ENCODE measurements at regions not wholly inside any gene's neighbourhood (a gene's known extent, or its start where the extent isn't known, plus 50 kb on each side); places are given as distances from the start of the nearest gene placed in this dataset.

DNA sequence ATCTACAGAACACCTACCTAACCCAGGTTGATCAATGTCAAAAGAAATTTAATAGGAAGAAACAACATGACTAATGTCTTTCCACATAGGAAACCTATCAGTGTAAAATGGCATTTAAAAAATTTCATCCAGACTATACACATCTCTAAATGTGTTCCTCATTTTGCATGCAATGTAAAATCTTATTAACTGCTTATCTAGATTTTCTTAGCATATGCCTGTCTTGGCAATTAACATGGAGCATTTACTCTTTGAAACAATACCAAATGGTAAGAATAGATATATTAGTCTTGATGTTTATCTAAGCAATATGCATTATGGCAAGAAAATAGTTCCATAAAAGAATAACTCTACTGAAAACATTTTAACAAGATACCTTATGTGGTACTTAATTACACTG is 199.8 kb downstream of the TRAM1L1 start:
- Mint-ChIP-seq H3K4me3 (ENCODE audit: unreplicated experiment) (no peak overlapping the region), H3K36me3 (ENCODE audit: insufficient read depth, unreplicated experiment) (no peaks in the 10 kb centered on the region), H3K27me3 (ENCODE audit: insufficient read depth, unreplicated experiment) (no peaks in the 10 kb centered on the region), H3K9me3 (ENCODE audit: unreplicated experiment) (no peaks in the 10 kb centered on the region), H3K27ac (ENCODE audit: low read depth, unreplicated experiment) (no peak overlapping the region), H3K4me1 (ENCODE audit: insufficient read depth, unreplicated experiment) (no peaks in the 10 kb centered on the region)
- no TSS peak for BruUV-seq (replicated peaks)
- TF ChIP-seq, protein P1, sequence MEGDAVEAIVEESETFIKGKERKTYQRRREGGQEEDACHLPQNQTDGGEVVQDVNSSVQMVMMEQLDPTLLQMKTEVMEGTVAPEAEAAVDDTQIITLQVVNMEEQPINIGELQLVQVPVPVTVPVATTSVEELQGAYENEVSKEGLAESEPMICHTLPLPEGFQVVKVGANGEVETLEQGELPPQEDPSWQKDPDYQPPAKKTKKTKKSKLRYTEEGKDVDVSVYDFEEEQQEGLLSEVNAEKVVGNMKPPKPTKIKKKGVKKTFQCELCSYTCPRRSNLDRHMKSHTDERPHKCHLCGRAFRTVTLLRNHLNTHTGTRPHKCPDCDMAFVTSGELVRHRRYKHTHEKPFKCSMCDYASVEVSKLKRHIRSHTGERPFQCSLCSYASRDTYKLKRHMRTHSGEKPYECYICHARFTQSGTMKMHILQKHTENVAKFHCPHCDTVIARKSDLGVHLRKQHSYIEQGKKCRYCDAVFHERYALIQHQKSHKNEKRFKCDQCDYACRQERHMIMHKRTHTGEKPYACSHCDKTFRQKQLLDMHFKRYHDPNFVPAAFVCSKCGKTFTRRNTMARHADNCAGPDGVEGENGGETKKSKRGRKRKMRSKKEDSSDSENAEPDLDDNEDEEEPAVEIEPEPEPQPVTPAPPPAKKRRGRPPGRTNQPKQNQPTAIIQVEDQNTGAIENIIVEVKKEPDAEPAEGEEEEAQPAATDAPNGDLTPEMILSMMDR (IDR thresholded peaks at IDR 0.05; ENCODE audit: unreplicated experiment) = no peak
- no peak for DNase-seq (ENCODE audit: unreplicated experiment)
- POLR2A ChIA-PET = no interaction called here
- CTCF ChIA-PET = no interaction called here
- intact Hi-C loops (cut with micrococcal nuclease) = no loop called here

DNA sequence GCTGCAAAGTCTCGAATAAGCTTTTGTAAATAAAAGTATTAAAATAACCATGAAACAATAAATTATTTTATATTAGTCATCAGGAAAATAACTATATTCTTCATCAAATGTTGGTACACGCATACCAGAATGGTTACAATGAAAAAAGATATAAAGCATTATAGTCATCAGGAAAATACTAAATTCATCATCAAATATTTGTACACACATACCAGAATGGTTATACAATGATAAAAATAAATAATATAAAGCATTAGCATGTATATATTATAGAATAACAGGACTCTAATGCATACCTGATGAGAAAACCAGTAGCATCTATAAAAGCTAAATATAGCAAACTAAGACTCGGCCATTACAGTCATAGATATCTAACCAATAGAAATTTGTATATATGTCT is 202.9 kb downstream of the TRAM1L1 start:
- intact Hi-C loops (cut with micrococcal nuclease) = no loop called here
- POLR2A ChIA-PET = interaction anchor here (0.6 kb wide), 1 partner anchor 203 kb away, joined by 3 read pairs; the partner anchor contains the start of gene TRAM1L1
- DNase-seq (ENCODE audit: unreplicated experiment) = no peak

GRCh38 chr4:116881077-116881476 is 204.3 kb downstream of the TRAM1L1 start:
- Mint-ChIP-seq H3K36me3 (ENCODE audit: insufficient read depth, unreplicated experiment) (no peaks in the 10 kb centered on the region), H3K9me3 (ENCODE audit: unreplicated experiment) (no peaks in the 10 kb centered on the region), H3K27ac (ENCODE audit: low read depth, unreplicated experiment) (no peak overlapping the region), H3K4me1 (ENCODE audit: insufficient read depth, unreplicated experiment) (no peaks in the 10 kb centered on the region), H3K4me3 (ENCODE audit: unreplicated experiment) (no peak overlapping the region), H3K27me3 (ENCODE audit: insufficient read depth, unreplicated experiment) (no peaks in the 10 kb centered on the region)
- DNase-seq (ENCODE audit: unreplicated experiment) = no peak
- CTCF ChIA-PET = interaction anchor here (0.6 kb wide), 2 partner anchors 355 to 462 kb away, joined by 4 to 5 read pairs; no protein-coding TSS in a partner anchor
- TF ChIP-seq, protein P1 (IDR thresholded peaks at IDR 0.05; ENCODE audit: unreplicated experiment) = no peak
- intact Hi-C loops (cut with micrococcal nuclease) = no loop called here
- no TSS peak for BruUV-seq (replicated peaks)
- POLR2A ChIA-PET = no interaction called here

More for the DNA sequence above, 202.9 kb downstream of the TRAM1L1 start:
- TF ChIP-seq, protein P1 (IDR thresholded peaks at IDR 0.05; ENCODE audit: unreplicated experiment) = no peak
- H3K27ac Mint-ChIP-seq (ENCODE audit: low read depth, unreplicated experiment) = no peak overlapping the region
- no peaks in the 10 kb centered on the region for H3K27me3 Mint-ChIP-seq (ENCODE audit: insufficient read depth, unreplicated experiment)
- H3K9me3 Mint-ChIP-seq (ENCODE audit: unreplicated experiment) = no peaks in the 10 kb centered on the region
- H3K4me1 Mint-ChIP-seq (ENCODE audit: insufficient read depth, unreplicated experiment) = no peaks in the 10 kb centered on the region
- CTCF ChIA-PET = interaction anchor here (0.7 kb wide), 1 partner anchor 929 kb away, joined by 3 read pairs; no protein-coding TSS in a partner anchor
- H3K36me3 Mint-ChIP-seq (ENCODE audit: insufficient read depth, unreplicated experiment) = no peaks in the 10 kb centered on the region
- no TSS peak for BruUV-seq (replicated peaks)
- H3K4me3 Mint-ChIP-seq (ENCODE audit: unreplicated experiment) = no peak overlapping the region

DNA sequence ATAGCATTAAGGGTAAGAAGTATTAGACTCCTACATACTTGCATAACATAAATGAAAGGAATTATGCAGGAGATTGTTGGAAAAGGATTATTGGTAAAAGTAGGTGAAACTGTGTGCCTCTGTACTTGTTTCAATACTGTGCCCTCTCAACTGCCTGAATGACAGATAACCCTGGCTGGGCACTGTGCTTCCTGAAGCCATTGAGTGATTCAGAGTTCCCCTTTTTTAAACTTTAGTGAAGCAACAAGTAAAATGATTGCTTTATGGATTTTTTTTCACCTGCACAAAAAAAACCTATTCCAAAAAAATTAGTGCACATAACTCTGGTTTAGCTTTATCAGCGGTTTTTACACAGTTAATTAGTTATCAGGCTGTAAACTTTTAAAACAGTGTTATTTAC is 204.8 kb downstream of the TRAM1L1 start:
- no peaks in the 10 kb centered on the region for H3K27me3 Mint-ChIP-seq (ENCODE audit: insufficient read depth, unreplicated experiment)

More for the DNA sequence above, 204.8 kb downstream of the TRAM1L1 start:
- Mint-ChIP-seq H3K36me3 (ENCODE audit: insufficient read depth, unreplicated experiment) (no peaks in the 10 kb centered on the region), H3K4me3 (ENCODE audit: unreplicated experiment) (no peak overlapping the region), H3K27ac (ENCODE audit: low read depth, unreplicated experiment) (no peak overlapping the region), H3K4me1 (ENCODE audit: insufficient read depth, unreplicated experiment) (no peaks in the 10 kb centered on the region), H3K9me3 (ENCODE audit: unreplicated experiment) (no peaks in the 10 kb centered on the region)
- CTCF ChIA-PET = interaction anchor here (0.6 kb wide), 1 partner anchor 462 kb away, joined by 4 read pairs; no protein-coding TSS in a partner anchor
- no peak for DNase-seq (ENCODE audit: unreplicated experiment)
- intact Hi-C loops (cut with micrococcal nuclease) = no loop called here
- BruUV-seq (replicated peaks) = no TSS peak
- TF ChIP-seq, protein P1 (IDR thresholded peaks at IDR 0.05; ENCODE audit: unreplicated experiment) = no peak
- POLR2A ChIA-PET = no interaction called here
